Gastrocnemius medialis (tissue), 4 donors: ENCODE measurements at regions not wholly inside any gene's neighbourhood (a gene's known extent, or its start where the extent isn't known, plus 50 kb on each side); places are given as distances from the start of the nearest gene placed in this dataset.

Source experiments
- POLR2A ChIP-seq, 2 donors: fragments of 450-650 bp; IDR thresholded peaks; one replicate each; pipeline ENCODE4 v1.6.1; 2017; ENCODE audit warnings: antibody characterized with exemption in 2 of 2, mild to moderate bottlenecking in 2 of 2, moderate library complexity in 2 of 2
- TF ChIP-seq, protein P1 (sequence below), 5 experiments: fragments of 450-650 bp in 3 of 5; fragments of 200-600 bp in 2 of 5; sonication (generic) in 2 of 5; IDR thresholded peaks in 4 of 5; conservative IDR thresholded peaks in 1 of 5; 1 replicate in 4 of 5; 2 replicates in 1 of 5; pipeline ENCODE4 v1.5.1; 2016 to 2019; ENCODE audit warnings: antibody characterized with exemption in 5 of 5, mild to moderate bottlenecking in 3 of 5, moderate library complexity in 3 of 5

DNA sequence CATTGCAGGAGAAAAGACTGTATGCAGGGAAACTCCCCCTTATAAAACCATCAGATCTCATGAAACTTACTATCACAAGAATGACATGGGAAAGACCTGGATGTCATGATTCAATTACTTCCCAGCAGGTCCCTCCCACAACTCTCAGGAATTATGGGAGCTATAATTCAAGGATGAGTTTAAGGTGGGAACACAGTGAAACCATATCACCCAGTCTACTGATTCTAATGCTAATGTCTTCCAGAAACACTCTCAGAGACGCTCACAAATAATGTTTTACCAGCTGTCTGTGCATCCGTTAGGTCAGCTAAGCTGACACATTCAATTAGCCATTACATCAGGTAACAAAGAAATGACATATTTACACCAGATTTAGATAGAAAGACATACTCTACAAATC, 637.9 kb downstream of the NLGN4Y start:
- TF ChIP-seq, protein P1, sequence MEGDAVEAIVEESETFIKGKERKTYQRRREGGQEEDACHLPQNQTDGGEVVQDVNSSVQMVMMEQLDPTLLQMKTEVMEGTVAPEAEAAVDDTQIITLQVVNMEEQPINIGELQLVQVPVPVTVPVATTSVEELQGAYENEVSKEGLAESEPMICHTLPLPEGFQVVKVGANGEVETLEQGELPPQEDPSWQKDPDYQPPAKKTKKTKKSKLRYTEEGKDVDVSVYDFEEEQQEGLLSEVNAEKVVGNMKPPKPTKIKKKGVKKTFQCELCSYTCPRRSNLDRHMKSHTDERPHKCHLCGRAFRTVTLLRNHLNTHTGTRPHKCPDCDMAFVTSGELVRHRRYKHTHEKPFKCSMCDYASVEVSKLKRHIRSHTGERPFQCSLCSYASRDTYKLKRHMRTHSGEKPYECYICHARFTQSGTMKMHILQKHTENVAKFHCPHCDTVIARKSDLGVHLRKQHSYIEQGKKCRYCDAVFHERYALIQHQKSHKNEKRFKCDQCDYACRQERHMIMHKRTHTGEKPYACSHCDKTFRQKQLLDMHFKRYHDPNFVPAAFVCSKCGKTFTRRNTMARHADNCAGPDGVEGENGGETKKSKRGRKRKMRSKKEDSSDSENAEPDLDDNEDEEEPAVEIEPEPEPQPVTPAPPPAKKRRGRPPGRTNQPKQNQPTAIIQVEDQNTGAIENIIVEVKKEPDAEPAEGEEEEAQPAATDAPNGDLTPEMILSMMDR (IDR thresholded peaks at IDR 0.05 in 4 of 5, conservative IDR thresholded peaks at IDR 0.05 in 1 of 5), result no peak
- no peak for TF ChIP-seq POLR2A (IDR thresholded peaks at IDR 0.05)
